ENCODE measurements at regions not wholly inside any gene's neighbourhood (a gene's known extent, or its start where the extent isn't known, plus 50 kb on each side); places are given as distances from the start of the nearest gene placed in this dataset.
A peak's percentile ranks its signal among the peaks of the same experiment; 100 is the strongest.
"Not testable (repeated sequence)": the region's sequence is repeated elsewhere in the genome, so short reads cannot be mapped to it uniquely, and the experiment has no call there.

GRCh38 chr4:3893590-3893989 is 127.4 kb downstream of the ADRA2C start:
- peak; percentile 32 for TF ChIP-seq CTCF (IDR thresholded peaks at IDR 0.05; ENCODE audit: low read depth, low read length)
- TF ChIP-seq EZH2phosphoT487 (IDR thresholded peaks at IDR 0.05; ENCODE audit: low read depth) = not testable (repeated sequence)

All from OCI-LY3 (cell line).